C4-2B (cell line): ENCODE measurements at regions not wholly inside any gene's neighbourhood (a gene's known extent, or its start where the extent isn't known, plus 50 kb on each side); places are given as distances from the start of the nearest gene placed in this dataset.

Experiments
- CTCF ChIP-seq: fragments of 450-650 bp; conservative IDR thresholded peaks from 2 replicates; pipeline ENCODE4 v1.5.1; 2017; ENCODE audit warnings: mild to moderate bottlenecking
- ZFX ChIP-seq: fragments of 450-650 bp; IDR thresholded peaks from 2 replicates; pipeline ENCODE4 v1.6.1; 2017

GRCh38 chr2:173468266-173468793, 113.7 kb downstream of the CDCA7 start:
- no peak for TF ChIP-seq CTCF
- no peak for TF ChIP-seq ZFX
